OCI-LY1 (cell line): ENCODE measurements at regions not wholly inside any gene's neighbourhood (a gene's known extent, or its start where the extent isn't known, plus 50 kb on each side); places are given as distances from the start of the nearest gene placed in this dataset.

Source experiments
- H2AFZ ChIP-seq: fragments of 200-600 bp; sonication (generic), shearing (Covaris generic); 2 replicates; pipeline ENCODE4 v1.6.0; 2014; ENCODE audit warnings: antibody characterized with exemption, mild to moderate bottlenecking, low read length
- H3F3A ChIP-seq: fragments of 200-600 bp; sonication (generic), shearing (Covaris generic); 2 replicates; pipeline ENCODE4 v1.6.0; 2014; ENCODE audit warnings: mild to moderate bottlenecking, antibody characterized with exemption, low read length, moderate library complexity; ENCODE audit not compliant: insufficient read depth
- H3K27ac ChIP-seq: fragments of 200-600 bp; sonication (generic); 2 replicates; pipeline ENCODE4 v1.5.1; 2014; ENCODE audit warnings: low read length, mixed run types, mild to moderate bottlenecking, low read depth; ENCODE audit not compliant: poor library complexity, severe bottlenecking
- H3K27me3 ChIP-seq: fragments of 200-600 bp; sonication (generic); 2 replicates; pipeline ENCODE4 v1.6.0; 2014; ENCODE audit warnings: antibody characterized with exemption, mild to moderate bottlenecking, low read length, moderate library complexity; ENCODE audit not compliant: insufficient read depth
- H3K36me3 ChIP-seq: fragments of 200-600 bp; sonication (generic); 2 replicates; pipeline ENCODE4 v1.6.1; 2014; ENCODE audit warnings: mild to moderate bottlenecking, antibody characterized with exemption, low read length, moderate library complexity, mixed read lengths; ENCODE audit not compliant: insufficient read depth
- H3K4me1 ChIP-seq: fragments of 200-600 bp; sonication (generic); 2 replicates; pipeline ENCODE4 v1.5.1; 2014; ENCODE audit warnings: mild to moderate bottlenecking, low read length, moderate library complexity; ENCODE audit not compliant: insufficient read depth, severe bottlenecking
- H3K4me2 ChIP-seq: fragments of 200-600 bp; sonication (generic), shearing (Covaris generic); 2 replicates; pipeline ENCODE4 v1.6.1; 2014; ENCODE audit warnings: low read length
- H3K4me3 ChIP-seq: fragments of 200-600 bp; sonication (generic); 2 replicates; pipeline ENCODE4 v1.5.1; 2014; ENCODE audit warnings: low read length, low read depth, mild to moderate bottlenecking, mixed read lengths; ENCODE audit not compliant: poor library complexity, severe bottlenecking
- H3K79me2 ChIP-seq: fragments of 200-600 bp; shearing (Covaris generic); 2 replicates; pipeline ENCODE4 v1.6.1; 2016; ENCODE audit warnings: mixed run types, low read length, mixed read lengths; ENCODE audit not compliant: insufficient read depth
- H3K9ac ChIP-seq: fragments of 200-600 bp; sonication (generic), shearing (Covaris generic); 2 replicates; pipeline ENCODE4 v1.6.1; 2014; ENCODE audit warnings: mild to moderate bottlenecking, low read length, mixed read lengths
- H3K9me2 ChIP-seq: fragments of 200-600 bp; sonication (generic), shearing (Covaris generic); 2 replicates; pipeline ENCODE4 v1.6.1; 2014; ENCODE audit warnings: low read depth, mild to moderate bottlenecking, low read length, mixed read lengths
- H3K9me3 ChIP-seq: fragments of 200-600 bp; shearing (Covaris generic); 2 replicates; pipeline ENCODE4 v1.6.1; 2014; ENCODE audit warnings: low read length, mixed read lengths
- H4K20me1 ChIP-seq: fragments of 200-600 bp; sonication (generic), shearing (Covaris generic); 2 replicates; pipeline ENCODE4 v1.6.0; 2016; ENCODE audit warnings: mild to moderate bottlenecking, low read length; ENCODE audit not compliant: insufficient read depth
- CTCF ChIP-seq: fragments of 200-600 bp; sonication (generic), shearing (Covaris generic); IDR thresholded peaks from 2 replicates; pipeline ENCODE4 v1.5.1; 2017; ENCODE audit warnings: mild to moderate bottlenecking, antibody characterized with exemption, low read length, moderate library complexity, mixed read lengths
- EZH2 ChIP-seq: fragments of 200-600 bp; sonication (generic), shearing (Covaris generic); IDR thresholded peaks from 2 replicates; pipeline ENCODE4 v1.8.0; 2017; ENCODE audit warnings: borderline replicate concordance, mixed run types, mild to moderate bottlenecking, antibody characterized with exemption, low read length, moderate library complexity, mixed read lengths

DNA sequence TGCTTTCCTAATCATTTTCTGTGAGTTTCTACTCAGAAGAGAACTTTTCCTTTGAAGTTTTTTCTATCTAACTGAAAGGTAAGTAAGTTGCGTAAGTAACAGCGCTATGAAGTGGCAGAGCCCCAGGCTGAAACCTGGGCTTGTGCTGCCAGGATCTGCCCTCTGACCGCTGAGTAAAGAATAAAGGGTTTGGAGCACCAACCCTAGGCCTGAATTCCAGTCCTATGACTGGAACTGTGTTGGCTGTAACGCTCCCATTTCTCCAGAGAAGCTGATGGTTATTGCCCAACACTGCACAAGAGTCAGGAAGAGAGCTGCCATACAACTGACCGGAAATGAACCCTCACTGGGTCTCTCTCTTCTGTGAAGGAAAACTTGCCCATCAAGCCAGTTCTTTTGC is 87.0 kb downstream of the FOXB1 start:
- Histone ChIP-seq H2AFZ (no peak overlapping the region), H3K9me3 (no peaks in the 10 kb centered on the region), H3K27ac (no peak overlapping the region), H3F3A (no peaks in the 10 kb centered on the region), H3K27me3 (no peaks in the 10 kb centered on the region), H3K36me3 (no peaks in the 10 kb centered on the region), H3K9ac (no peak overlapping the region), H3K4me3 (no peak overlapping the region), H3K4me1 (no peaks in the 10 kb centered on the region), H3K4me2 (no peak overlapping the region), H3K9me2 (no peaks in the 10 kb centered on the region), H3K79me2 (no peaks in the 10 kb centered on the region), H4K20me1 (no peaks in the 10 kb centered on the region)
- TF ChIP-seq EZH2 = no peak
- TF ChIP-seq CTCF = no peak

GRCh38 chr15:60091911-60092310 is 87.8 kb downstream of the FOXB1 start:
- no peak overlapping the region for H3K4me2 ChIP-seq
- H3K27ac ChIP-seq = no peak overlapping the region
- H3K9ac ChIP-seq = no peak overlapping the region
- no peaks in the 10 kb centered on the region for H3F3A ChIP-seq
- no peaks in the 10 kb centered on the region for H3K79me2 ChIP-seq
- no peaks in the 10 kb centered on the region for H3K4me1 ChIP-seq
- no peaks in the 10 kb centered on the region for H3K9me3 ChIP-seq
- no peaks in the 10 kb centered on the region for H3K36me3 ChIP-seq
- H3K4me3 ChIP-seq = no peak overlapping the region
- no peaks in the 10 kb centered on the region for H3K27me3 ChIP-seq
- no peak overlapping the region for H2AFZ ChIP-seq
- no peaks in the 10 kb centered on the region for H3K9me2 ChIP-seq
- TF ChIP-seq CTCF (no peak), EZH2 (no peak)
- no peaks in the 10 kb centered on the region for H4K20me1 ChIP-seq

GRCh38 chr15:60093273-60094067 is 89.4 kb downstream of the FOXB1 start:
- Histone ChIP-seq H3K36me3 (no peaks in the 10 kb centered on the region), H3K79me2 (no peaks in the 10 kb centered on the region), H3K4me1 (no peaks in the 10 kb centered on the region), H3K9ac (no peak overlapping the region), H2AFZ (no peak overlapping the region), H3K27ac (no peak overlapping the region), H4K20me1 (no peaks in the 10 kb centered on the region), H3F3A (no peaks in the 10 kb centered on the region), H3K27me3 (no peaks in the 10 kb centered on the region), H3K9me3 (no peaks in the 10 kb centered on the region), H3K9me2 (no peaks in the 10 kb centered on the region), H3K4me2 (no peak overlapping the region), H3K4me3 (no peak overlapping the region)
- no peak for TF ChIP-seq EZH2
- TF ChIP-seq CTCF = no peak
